Coronary artery (tissue), 2 donors: ENCODE measurements at regions not wholly inside any gene's neighbourhood (a gene's known extent, or its start where the extent isn't known, plus 50 kb on each side); places are given as distances from the start of the nearest gene placed in this dataset.

ENCODE experiments used
- DNase-seq: peaks from one replicate; pipeline ENCODE4 v3.0.0-alpha.2; 2017; ENCODE audit warnings: low spot score
- H3K27ac ChIP-seq, 2 donors: fragments of 200-600 bp; sonication (generic); one replicate each; pipeline ENCODE4 v1.5.1; 2016 to 2019
- H3K4me3 ChIP-seq: fragments of 200-600 bp; sonication (generic); 2 replicates; pipeline ENCODE4 v1.5.1; 2016; ENCODE audit warnings: mild to moderate bottlenecking, moderate library complexity
- CTCF ChIP-seq: fragments of 200-600 bp; sonication (generic); IDR thresholded peaks from one replicate; pipeline ENCODE4 v1.5.1; 2019; ENCODE audit warnings: antibody characterized with exemption

GRCh38 chr9:73371801-73372200, 220.1 kb downstream of the ANXA1 start:
- TF ChIP-seq CTCF: no peak
- DNase-seq: no peak

GRCh38 chr9:73380411-73380810, 228.7 kb downstream of the ANXA1 start:
- DNase-seq: no peak
- no peak for TF ChIP-seq CTCF
- no peak overlapping the region for H3K27ac ChIP-seq
- H3K4me3 ChIP-seq: no peak overlapping the region

More at GRCh38 chr9:73371801-73372200, 220.1 kb downstream of the ANXA1 start:
- Histone ChIP-seq H3K4me3 (no peak overlapping the region), H3K27ac (no peak overlapping the region)

- no peak for DNase-seq
- Histone ChIP-seq H3K4me3 (no peak overlapping the region), H3K27ac (no peak overlapping the region)
- TF ChIP-seq CTCF: no peak
Measured at GRCh38 chr9:73402081-73403028, 250.7 kb downstream of the ANXA1 start.

GRCh38 chr9:73411494-73411893, 259.8 kb downstream of the ANXA1 start:
- H3K27ac ChIP-seq: no peak overlapping the region
- DNase-seq: no peak
- no peak for TF ChIP-seq CTCF
- no peak overlapping the region for H3K4me3 ChIP-seq

- H3K27ac ChIP-seq: no peak overlapping the region
- DNase-seq: no peak
- no peak for TF ChIP-seq CTCF
- no peak overlapping the region for H3K4me3 ChIP-seq
Measured at GRCh38 chr9:73412874-73413273, 261.2 kb downstream of the ANXA1 start.

GRCh38 chr9:73423891-73424290, 272.2 kb downstream of the ANXA1 start:
- no peak overlapping the region for H3K27ac ChIP-seq
- no peak overlapping the region for H3K4me3 ChIP-seq
- no peak for TF ChIP-seq CTCF
- DNase-seq: no peak

- no peak overlapping the region for H3K27ac ChIP-seq
- DNase-seq: no peak
- no peak for TF ChIP-seq CTCF
- no peak overlapping the region for H3K4me3 ChIP-seq
Measured at GRCh38 chr9:73426269-73426668, 274.6 kb downstream of the ANXA1 start.
